Stimulated activated naive CD4-positive, alpha-beta T cell (primary cell): ENCODE measurements at regions not wholly inside any gene's neighbourhood (a gene's known extent, or its start where the extent isn't known, plus 50 kb on each side); places are given as distances from the start of the nearest gene placed in this dataset.
"Not testable (repeated sequence)": the region's sequence is repeated elsewhere in the genome, so short reads cannot be mapped to it uniquely, and the experiment has no call there.

Experiments used
- DNase-seq, 6 experiments: peaks; one replicate each; lab custom pipeline; 2025; lab: John Stamatoyannopoulos, UW

DNA sequence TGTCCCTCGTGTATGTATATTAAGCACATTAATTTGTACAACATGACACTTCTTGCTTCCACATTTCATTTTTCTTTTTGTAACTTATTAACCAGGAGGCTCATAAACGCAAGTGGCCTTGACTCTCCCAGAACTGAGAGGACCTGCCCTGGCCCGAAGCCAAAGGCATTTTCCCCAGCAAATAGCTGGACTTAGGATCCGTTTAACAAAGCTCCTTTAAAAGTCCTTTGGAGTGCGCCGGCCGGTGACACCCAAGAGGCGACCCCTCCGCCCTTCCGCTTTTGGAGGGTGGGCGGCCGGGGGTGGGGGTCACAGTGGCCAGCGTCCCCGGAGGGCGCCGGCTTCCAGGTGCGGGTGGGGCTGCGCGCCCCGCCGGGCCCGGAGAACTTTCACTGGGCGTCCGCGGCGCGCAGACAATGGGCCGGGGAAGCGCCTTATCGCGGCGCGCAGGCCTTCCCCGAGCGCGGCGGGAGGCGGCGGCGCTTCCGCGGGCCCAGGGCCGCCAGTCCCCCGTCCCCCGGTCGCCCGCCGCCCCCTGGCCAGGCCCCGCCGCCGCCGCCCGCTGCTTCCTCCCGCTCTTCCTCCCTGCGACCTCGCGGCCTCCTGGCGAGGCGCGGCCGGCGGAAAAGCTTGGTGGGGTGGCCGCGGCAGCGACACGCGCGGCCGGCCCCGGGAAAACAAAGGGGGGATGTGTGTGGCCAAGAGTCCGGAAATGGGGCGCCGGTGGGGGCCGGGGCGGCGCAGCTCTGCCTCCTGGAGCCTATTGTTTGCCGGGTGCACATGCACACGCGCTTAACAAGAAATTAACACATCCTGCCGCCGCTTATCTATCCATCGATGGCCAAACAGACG is 613.4 kb downstream of the MCTP2 start:
- DNase-seq: no peak

GRCh38 chr15:94845390-94845716 is 614.0 kb downstream of the MCTP2 start:
- no peak for DNase-seq

DNA sequence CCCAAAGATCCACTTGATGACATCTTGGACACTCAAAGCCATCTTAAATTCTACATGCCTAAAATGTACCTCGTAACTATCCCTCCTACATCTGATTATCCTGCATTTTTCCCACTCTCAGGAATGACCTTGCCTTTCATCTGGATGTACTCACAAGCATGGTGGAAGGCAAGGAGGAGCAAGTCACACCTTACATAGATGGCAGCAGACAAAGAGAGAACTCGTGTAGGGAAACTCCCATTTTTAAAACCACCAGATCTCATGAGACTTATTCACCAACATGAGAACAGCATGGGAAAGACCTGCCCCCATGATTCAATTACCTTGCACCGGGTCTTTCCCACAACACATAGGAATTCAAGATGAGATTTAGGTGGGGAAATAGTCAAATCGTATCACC is 616.0 kb downstream of the MCTP2 start:
- no peak for DNase-seq

DNA sequence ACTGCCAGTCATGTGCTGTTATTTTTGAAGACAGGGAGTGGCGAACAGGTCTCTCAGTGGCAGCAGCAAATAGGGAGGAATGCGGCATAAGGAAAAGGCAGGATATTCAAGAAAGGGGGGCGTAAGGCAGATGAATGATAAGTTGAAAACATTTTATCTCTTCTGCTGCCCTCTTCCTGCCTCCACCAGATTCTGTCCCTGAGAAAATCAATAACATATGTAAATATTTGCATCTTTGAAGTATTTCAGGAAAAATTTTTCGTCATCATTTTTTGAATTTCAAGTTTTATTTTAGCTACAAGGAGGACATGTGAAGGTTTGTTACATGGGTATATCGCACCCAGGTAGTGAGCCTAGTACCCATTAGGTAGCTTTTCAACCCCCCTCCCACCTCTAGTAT is 616.7 kb downstream of the MCTP2 start:
- no peak for DNase-seq

GRCh38 chr15:94855018-94855408 is 623.7 kb downstream of the MCTP2 start:
- DNase-seq: no peak

DNA sequence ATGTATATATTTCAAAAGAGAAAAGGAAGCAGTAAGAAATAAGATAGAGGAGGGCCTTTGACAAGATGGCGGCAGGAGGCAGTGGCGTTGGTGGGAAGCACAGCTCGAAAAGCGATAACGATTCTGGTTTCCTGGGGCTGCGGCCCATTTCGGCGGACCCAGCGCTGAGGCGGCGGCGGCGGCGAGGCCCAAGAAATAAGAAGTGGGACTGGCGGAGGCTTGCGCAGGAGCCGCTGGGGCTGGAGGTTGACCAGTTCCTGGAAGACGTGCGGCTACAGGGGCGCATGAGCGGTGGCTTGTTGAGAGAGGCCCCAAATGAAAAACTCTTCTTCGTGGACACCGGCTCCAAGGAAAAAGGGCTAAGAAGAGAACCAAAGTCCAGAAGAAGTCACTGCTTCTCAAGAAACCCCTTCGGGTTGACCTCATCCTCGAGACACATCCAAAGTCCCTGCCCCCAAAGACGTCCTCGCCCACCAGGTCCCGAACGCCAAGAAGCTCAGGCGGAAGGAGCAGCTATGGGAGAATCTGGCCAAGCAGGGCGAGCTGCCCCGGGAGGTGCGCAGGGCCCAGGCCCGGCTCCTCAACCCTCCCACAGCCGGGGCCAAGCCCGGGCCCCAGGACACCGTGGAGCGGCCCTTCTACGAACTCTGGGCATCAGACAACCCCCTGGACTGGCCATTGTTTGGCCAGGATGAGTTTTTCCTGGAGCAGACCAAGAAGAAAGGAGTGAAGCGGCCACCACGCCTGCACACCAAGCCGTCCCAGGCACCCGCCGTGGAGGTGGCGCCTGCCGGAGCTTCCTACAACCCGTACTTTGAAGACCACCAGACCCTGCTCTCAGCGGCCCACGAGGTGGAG is 624.3 kb downstream of the MCTP2 start:
- no peak for DNase-seq

DNA sequence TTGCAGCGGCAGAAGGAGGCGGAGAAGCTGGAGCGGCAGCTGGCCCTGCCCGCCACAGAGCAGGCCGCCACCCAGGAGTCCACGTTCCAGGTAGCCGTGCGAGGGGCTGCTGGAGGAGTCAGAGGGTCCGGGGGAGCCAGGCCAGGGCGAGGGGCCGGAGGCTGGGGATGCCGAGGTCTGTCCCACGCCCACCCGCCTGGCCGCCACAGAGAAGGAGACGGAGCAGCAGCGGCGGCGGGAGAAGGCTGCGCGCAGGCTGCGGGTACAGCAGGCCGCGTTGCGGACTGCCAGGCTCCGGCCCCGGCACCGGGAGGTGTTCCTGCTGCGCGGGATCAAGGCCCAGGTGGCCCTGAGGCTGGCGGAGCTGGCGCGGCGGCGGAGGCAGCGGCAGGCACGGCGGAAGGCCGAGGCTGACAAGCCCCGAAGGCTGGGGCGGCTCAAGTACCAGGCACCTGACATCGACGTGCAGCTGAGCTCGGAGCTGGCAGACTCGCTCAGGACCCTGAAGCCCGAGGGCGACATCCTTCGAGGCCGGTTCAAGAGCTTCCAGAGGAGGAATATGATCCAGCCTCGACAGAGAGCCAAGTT is 625.0 kb downstream of the MCTP2 start:
- DNase-seq: no peak

GRCh38 chr15:94857466-94857865 is 626.1 kb downstream of the MCTP2 start:
- DNase-seq: no peak

DNA sequence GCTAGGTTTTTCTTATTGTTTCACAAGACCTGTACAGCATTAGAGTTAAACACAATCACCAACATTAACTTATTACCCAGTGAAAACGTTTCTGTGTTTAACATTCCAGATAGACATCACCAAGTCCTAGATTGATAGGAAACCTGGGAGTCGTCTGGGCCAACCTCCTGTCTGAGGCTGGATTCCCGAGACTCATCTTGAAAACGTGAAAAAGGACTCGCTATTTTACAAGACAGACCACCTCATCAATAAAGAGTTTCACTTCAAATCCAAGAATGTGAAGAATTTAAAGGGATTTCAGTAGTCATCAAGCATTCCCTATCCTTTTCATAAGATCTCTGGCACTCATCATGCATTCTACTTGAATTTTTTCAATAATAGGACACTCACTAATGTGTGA is 626.6 kb downstream of the MCTP2 start:
- no peak for DNase-seq

- DNase-seq: no peak
Measured at GRCh38 chr15:94858449-94858848, 627.1 kb downstream of the MCTP2 start.

DNA sequence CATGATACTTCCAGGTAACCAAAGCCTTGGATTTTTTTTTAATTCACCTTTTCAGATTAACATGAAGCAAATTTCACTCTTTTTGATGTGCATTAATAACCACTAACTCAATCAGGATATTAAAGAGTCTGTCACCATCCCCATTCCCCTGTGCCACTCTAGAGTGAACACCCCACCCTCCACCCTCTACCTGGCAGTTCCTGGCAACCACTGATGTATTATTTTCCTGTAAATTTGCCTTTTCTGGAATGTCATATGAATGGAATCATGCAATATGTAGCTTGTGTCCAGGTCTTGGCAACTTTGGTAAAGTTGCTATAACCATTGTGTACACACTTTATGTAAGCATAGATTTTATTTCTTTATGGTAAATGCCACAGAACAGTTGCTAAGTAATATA is 627.6 kb downstream of the MCTP2 start:
- no peak for DNase-seq

- no peak for DNase-seq
Measured at GRCh38 chr15:94864600-94864999, 633.2 kb downstream of the MCTP2 start.

DNA sequence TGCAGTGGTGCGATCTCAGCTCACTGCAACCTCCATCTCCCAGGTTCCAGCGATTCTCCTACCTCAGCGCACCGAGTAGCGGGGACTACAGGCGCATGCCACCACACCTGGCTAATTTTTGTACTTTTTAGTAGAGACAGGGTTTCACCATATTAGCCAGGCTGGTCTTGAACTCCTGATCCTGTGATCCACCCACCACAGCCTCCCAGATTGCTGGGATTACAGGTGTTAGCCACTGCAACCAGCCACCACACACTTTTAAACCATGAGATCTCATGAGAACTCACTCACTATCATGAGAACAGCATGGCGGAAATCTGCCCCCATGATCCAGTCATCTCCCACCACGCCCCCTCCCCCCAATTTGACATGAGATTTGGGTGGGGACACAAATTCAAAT is 636.9 kb downstream of the MCTP2 start:
- not testable (repeated sequence) for DNase-seq

- DNase-seq: no peak
Measured at GRCh38 chr15:94875550-94875949, 644.2 kb downstream of the MCTP2 start.

- no peak for DNase-seq
Measured at GRCh38 chr15:94877833-94878232, 646.5 kb downstream of the MCTP2 start.

GRCh38 chr15:94882071-94882712 is 650.8 kb downstream of the MCTP2 start:
- DNase-seq: no peak

GRCh38 chr15:94887391-94887790 is 656.0 kb downstream of the MCTP2 start:
- DNase-seq: no peak

- DNase-seq: no peak
Measured at GRCh38 chr15:94889153-94889552, 657.8 kb downstream of the MCTP2 start.

DNA sequence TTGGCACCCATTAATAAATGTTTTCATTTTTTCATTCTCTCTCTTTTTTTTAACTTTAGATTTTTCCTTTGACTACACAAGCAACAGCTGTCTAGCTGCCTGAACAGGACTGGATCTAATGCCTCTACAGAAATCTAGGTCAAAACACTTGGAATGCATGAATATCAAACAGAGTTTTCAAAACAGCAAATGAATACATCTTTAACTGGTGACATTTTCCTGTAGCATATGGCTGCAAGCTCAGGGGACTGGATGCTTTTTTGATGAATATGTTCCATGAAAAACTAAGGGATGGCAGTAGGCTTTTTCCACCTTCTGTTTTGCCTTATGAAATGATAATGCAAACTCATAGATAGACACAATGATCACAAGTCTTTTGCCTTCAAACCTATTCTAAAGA is 661.7 kb downstream of the MCTP2 start:
- no peak for DNase-seq

GRCh38 chr15:94894056-94894455 is 662.7 kb downstream of the MCTP2 start:
- DNase-seq: no peak

GRCh38 chr15:94909510-94909909 is 678.1 kb downstream of the MCTP2 start:
- DNase-seq: no peak

DNA sequence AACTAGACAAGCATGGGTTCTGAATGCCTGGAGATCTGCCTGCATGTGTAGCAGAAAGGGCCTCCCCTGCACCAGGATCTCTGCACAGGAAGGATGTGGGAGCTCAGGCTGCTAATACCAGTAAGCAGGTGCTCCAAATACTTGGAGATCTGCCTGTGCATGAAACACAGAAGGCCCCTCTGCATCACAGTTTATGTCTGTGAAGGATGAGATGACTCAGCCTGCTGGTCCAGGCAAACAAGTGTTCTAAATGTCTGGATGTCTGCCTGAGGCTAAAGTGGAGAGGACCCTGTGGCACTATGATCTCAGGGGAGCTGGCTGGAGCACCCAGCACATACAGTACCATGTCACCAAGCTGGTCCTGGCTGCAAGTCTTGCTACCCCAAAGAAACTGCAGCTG is 678.8 kb downstream of the MCTP2 start:
- no peak for DNase-seq

- no peak for DNase-seq
Measured at GRCh38 chr15:94912760-94913159, 681.4 kb downstream of the MCTP2 start.
